Inflammatory macrophage (primary cell): ENCODE measurements at regions not wholly inside any gene's neighbourhood (a gene's known extent, or its start where the extent isn't known, plus 50 kb on each side); places are given as distances from the start of the nearest gene placed in this dataset.

Experiments
- DNase-seq, 2 donors: peaks; one replicate each; pipeline ENCODE4 v3.0.0-alpha.2; 2020 to 2022

- DNase-seq = no peak
These were observed 229.2 kb downstream of the TTLL7 start for GRCh38 chr1:83769594-83770318.

- no peak for DNase-seq
These were observed 229.9 kb downstream of the TTLL7 start for GRCh38 chr1:83769072-83769471.

- DNase-seq = no peak
These were observed 232.7 kb downstream of the TTLL7 start for GRCh38 chr1:83766241-83766691.

- no peak for DNase-seq
These were observed 233.8 kb downstream of the TTLL7 start for GRCh38 chr1:83765125-83765524.

GRCh38 chr1:83764209-83764608 is 234.7 kb downstream of the TTLL7 start:
- no peak for DNase-seq

- DNase-seq = no peak
These were observed 235.4 kb downstream of the TTLL7 start for GRCh38 chr1:83763361-83764095.

GRCh38 chr1:83762416-83762815 is 236.5 kb downstream of the TTLL7 start:
- no peak for DNase-seq

GRCh38 chr1:83762039-83762365 is 236.9 kb downstream of the TTLL7 start:
- DNase-seq = no peak

GRCh38 chr1:83761167-83762038 is 237.5 kb downstream of the TTLL7 start:
- DNase-seq = peak in 1 of 2 donors; percentile 31

- no peak for DNase-seq
These were observed 238.5 kb downstream of the TTLL7 start for GRCh38 chr1:83760226-83761021.

GRCh38 chr1:83756984-83757717 is 241.8 kb downstream of the TTLL7 start:
- no peak for DNase-seq

GRCh38 chr1:83751602-83752001 is 247.3 kb downstream of the TTLL7 start:
- no peak for DNase-seq

GRCh38 chr1:83750201-83750600 is 248.7 kb downstream of the TTLL7 start:
- DNase-seq = no peak

GRCh38 chr1:83747853-83748482 is 251.0 kb downstream of the TTLL7 start:
- DNase-seq = no peak

- no peak for DNase-seq
These were observed 252.7 kb downstream of the TTLL7 start for GRCh38 chr1:83746234-83746633.

GRCh38 chr1:83742446-83742845 is 256.5 kb downstream of the TTLL7 start:
- DNase-seq = no peak

GRCh38 chr1:83741770-83742169 is 257.2 kb downstream of the TTLL7 start:
- DNase-seq = no peak

GRCh38 chr1:83741348-83741747 is 257.6 kb downstream of the TTLL7 start:
- DNase-seq = no peak

GRCh38 chr1:83735526-83735925 is 263.4 kb downstream of the TTLL7 start:
- DNase-seq = no peak

GRCh38 chr1:83734420-83734819 is 264.5 kb downstream of the TTLL7 start:
- DNase-seq = no peak

- no peak for DNase-seq
These were observed 273.1 kb downstream of the TTLL7 start for GRCh38 chr1:83725735-83726360.
